Activated CD4-positive, alpha-beta memory T cell treated with anti-CD3 and anti-CD28 coated beads for 36 hours (primary cell): ENCODE measurements at regions not wholly inside any gene's neighbourhood (a gene's known extent, or its start where the extent isn't known, plus 50 kb on each side); places are given as distances from the start of the nearest gene placed in this dataset.

Experiments
- CTCF ChIA-PET: fragments of 350-600 bp; sonication (Branson Sonifier 250); formaldehyde crosslinking; loops from one replicate; lab custom pipeline; 2021; ENCODE audit warnings: antibody characterized with exemption, inconsistent platforms; lab: Charles Lee
- POLR2A ChIA-PET: fragments of 350-600 bp; sonication (Branson Sonifier 250); formaldehyde crosslinking; loops from one replicate; lab custom pipeline; 2021; ENCODE audit warnings: antibody characterized with exemption; lab: Charles Lee
- DNase-seq: peaks from one replicate; pipeline ENCODE4 v3.0.0-alpha.2; 2020
- H3K27ac Mint-ChIP-seq: one replicate; pipeline ENCODE4 v1.8.0; 2021; ENCODE audit warnings: mixed read lengths
- H3K27me3 Mint-ChIP-seq: one replicate; pipeline ENCODE4 v1.8.0; 2021; ENCODE audit warnings: mixed read lengths
- H3K36me3 Mint-ChIP-seq: one replicate; pipeline ENCODE4 v1.8.0; 2021; ENCODE audit warnings: mixed read lengths
- H3K4me1 Mint-ChIP-seq: one replicate; pipeline ENCODE4 v1.8.0; 2021; ENCODE audit warnings: low read depth, mixed read lengths
- H3K4me3 Mint-ChIP-seq: one replicate; pipeline ENCODE4 v1.8.0; 2021; ENCODE audit warnings: mild to moderate bottlenecking, mixed read lengths
- H3K9me3 Mint-ChIP-seq: one replicate; pipeline ENCODE4 v1.8.0; 2021; ENCODE audit warnings: mixed read lengths
- intact Hi-C: fragments of 100-400 bp; cut with micrococcal nuclease; formaldehyde crosslinking; loops from one replicate; pipeline ENCODE4 v1.15.1; 2023

DNA sequence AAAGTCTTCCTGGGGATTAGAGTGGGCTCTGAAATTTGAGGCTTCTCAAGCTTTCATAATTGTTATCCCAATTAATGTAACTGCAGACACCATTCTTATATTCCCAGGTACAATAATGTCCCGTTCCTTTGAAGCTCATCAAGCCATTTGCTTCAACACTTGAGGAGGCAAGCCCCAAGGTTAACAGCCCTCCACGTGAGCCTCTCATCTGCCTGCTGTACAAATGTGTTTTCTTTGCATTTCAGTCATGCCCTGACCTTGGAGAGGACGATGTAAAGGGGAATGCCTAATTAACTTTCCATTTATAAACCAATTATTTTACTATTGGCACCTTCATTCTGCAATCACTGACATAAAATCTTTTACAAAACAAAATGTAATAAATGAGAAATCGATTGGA is 106.3 kb downstream of the SETD4 start:
- intact Hi-C loops: no loop called here
- Mint-ChIP-seq H3K36me3 (no peaks in the 10 kb centered on the region), H3K27ac (no peak overlapping the region), H3K9me3 (no peaks in the 10 kb centered on the region), H3K4me1 (no peaks in the 10 kb centered on the region), H3K4me3 (no peak overlapping the region), H3K27me3 (peaks cover 8% of the 10 kb centered on the region)
- ChIA-PET POLR2A (no interaction called here), CTCF (no interaction called here)
- no peak for DNase-seq

- POLR2A ChIA-PET: no interaction called here
- DNase-seq: no peak
- no peaks in the 10 kb centered on the region for H3K4me1 Mint-ChIP-seq
- H3K27me3 Mint-ChIP-seq: peaks cover 8% of the 10 kb centered on the region
- no peak overlapping the region for H3K27ac Mint-ChIP-seq
- intact Hi-C loops: no loop called here
- no peak overlapping the region for H3K4me3 Mint-ChIP-seq
- H3K36me3 Mint-ChIP-seq: no peaks in the 10 kb centered on the region
- CTCF ChIA-PET: no interaction called here
- no peaks in the 10 kb centered on the region for H3K9me3 Mint-ChIP-seq
Observed at GRCh38 chr21:35953597-35953996, 106.7 kb downstream of the SETD4 start.

DNA sequence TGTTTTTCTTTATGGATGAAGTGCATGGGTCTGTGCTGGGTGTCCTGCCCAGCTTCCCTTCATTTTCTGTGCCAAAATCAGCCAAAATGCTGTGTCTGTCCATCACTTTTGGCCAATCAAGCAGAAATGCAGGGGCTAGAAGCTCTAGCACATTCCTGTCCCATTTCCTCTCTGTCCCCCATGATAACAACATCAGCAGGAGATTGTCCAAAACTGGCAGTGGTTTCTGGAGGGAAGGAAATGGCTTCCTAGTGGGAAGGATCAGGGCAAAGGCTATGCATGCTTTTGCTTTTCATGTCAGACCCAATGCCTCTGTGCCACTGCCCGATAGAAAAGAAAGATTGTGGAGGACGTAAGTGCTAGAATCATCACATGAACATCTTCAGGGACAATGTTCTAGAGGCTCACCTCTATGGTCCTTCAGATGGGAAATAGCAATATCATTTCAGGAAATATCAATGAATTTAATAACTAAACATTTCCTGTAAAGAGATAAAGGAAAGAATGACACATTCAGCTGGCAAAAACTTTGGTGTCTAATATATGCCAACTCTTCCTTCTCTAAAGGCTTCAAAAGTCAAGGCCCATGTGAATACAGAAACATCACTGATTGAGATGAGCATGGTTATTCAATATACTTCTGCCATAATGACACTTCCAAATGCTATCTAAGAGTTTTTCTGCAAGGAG is 107.5 kb downstream of the SETD4 start:
- ChIA-PET CTCF (no interaction called here), POLR2A (no interaction called here)
- no peak for DNase-seq
- Mint-ChIP-seq H3K27me3 (peaks cover 8% of the 10 kb centered on the region), H3K9me3 (no peaks in the 10 kb centered on the region), H3K4me1 (no peaks in the 10 kb centered on the region), H3K4me3 (no peak overlapping the region), H3K36me3 (no peaks in the 10 kb centered on the region), H3K27ac (no peak overlapping the region)
- intact Hi-C loops: no loop called here

DNA sequence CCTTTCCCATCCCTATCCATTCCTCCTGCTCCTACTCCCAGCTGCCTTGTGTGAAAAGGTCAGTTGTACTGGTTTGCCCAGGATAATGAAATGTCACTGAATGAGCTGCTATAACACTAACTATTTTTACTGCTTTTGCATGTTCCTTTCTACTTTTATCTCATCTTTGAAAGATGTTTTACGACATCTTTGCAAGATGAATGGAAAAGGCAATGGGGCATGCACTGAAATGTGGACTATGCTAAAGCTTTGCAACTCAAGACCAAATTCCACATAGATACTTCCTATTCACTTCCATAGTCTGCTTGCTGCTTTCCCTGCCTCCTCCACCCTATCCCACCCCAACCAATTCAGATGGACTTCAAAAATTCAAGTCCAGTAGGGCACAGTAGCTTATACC is 111.3 kb downstream of the SETD4 start:
- no peak for DNase-seq
- no peaks in the 10 kb centered on the region for H3K4me1 Mint-ChIP-seq
- H3K27ac Mint-ChIP-seq: no peak overlapping the region
- no peaks in the 10 kb centered on the region for H3K9me3 Mint-ChIP-seq
- CTCF ChIA-PET: no interaction called here
- H3K27me3 Mint-ChIP-seq: peaks cover 1% of the 10 kb centered on the region
- H3K36me3 Mint-ChIP-seq: no peaks in the 10 kb centered on the region
- intact Hi-C loops: no loop called here
- POLR2A ChIA-PET: no interaction called here
- H3K4me3 Mint-ChIP-seq: no peak overlapping the region

DNA sequence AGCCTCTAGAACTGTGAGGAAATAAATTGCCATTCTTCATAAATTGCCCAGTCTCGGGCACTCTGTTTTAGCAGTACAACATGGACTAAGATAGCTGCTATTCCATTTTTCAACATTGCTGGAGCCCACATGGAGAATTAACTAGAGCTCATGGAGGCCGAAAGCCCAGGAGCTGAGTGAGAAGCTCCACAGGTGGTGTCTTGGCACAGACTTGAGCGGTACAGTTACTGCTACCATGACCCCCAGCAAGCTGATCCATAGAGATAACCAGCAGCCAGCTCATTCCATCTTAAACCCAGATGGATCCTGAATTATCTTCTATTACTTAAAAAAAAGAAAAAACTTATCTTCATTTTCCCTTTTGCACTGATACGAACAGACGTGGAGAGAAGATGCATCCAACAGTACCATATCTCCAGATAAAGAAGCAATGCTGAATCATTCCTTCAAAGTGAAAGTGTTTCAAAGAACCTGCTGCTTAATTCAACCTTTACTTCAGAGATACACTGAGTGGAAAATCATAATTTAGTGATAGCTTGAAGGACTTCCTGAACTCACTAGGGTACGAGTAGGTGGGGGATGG is 115.1 kb downstream of the SETD4 start:
- no peaks in the 10 kb centered on the region for H3K36me3 Mint-ChIP-seq
- CTCF ChIA-PET: no interaction called here
- H3K27me3 Mint-ChIP-seq: peaks cover 3% of the 10 kb centered on the region
- intact Hi-C loops: no loop called here
- H3K27ac Mint-ChIP-seq: no peak overlapping the region
- no peaks in the 10 kb centered on the region for H3K4me1 Mint-ChIP-seq
- H3K4me3 Mint-ChIP-seq: no peak overlapping the region
- no peak for DNase-seq
- H3K9me3 Mint-ChIP-seq: no peaks in the 10 kb centered on the region
- POLR2A ChIA-PET: no interaction called here

- DNase-seq: no peak
- ChIA-PET CTCF (no interaction called here), POLR2A (no interaction called here)
- Mint-ChIP-seq H3K4me1 (no peaks in the 10 kb centered on the region), H3K4me3 (no peak overlapping the region), H3K27me3 (peaks cover 3% of the 10 kb centered on the region), H3K36me3 (no peaks in the 10 kb centered on the region), H3K27ac (no peak overlapping the region), H3K9me3 (no peaks in the 10 kb centered on the region)
- intact Hi-C loops: no loop called here
Observed at GRCh38 chr21:35943752-35944151, 116.6 kb downstream of the SETD4 start.

- CTCF ChIA-PET: interaction anchor here (0.6 kb wide), 1 partner anchor 104 kb away, joined by 3 read pairs; no protein-coding TSS in a partner anchor
Observed at GRCh38 chr21:35942211-35943144, 117.8 kb downstream of the SETD4 start.

DNA sequence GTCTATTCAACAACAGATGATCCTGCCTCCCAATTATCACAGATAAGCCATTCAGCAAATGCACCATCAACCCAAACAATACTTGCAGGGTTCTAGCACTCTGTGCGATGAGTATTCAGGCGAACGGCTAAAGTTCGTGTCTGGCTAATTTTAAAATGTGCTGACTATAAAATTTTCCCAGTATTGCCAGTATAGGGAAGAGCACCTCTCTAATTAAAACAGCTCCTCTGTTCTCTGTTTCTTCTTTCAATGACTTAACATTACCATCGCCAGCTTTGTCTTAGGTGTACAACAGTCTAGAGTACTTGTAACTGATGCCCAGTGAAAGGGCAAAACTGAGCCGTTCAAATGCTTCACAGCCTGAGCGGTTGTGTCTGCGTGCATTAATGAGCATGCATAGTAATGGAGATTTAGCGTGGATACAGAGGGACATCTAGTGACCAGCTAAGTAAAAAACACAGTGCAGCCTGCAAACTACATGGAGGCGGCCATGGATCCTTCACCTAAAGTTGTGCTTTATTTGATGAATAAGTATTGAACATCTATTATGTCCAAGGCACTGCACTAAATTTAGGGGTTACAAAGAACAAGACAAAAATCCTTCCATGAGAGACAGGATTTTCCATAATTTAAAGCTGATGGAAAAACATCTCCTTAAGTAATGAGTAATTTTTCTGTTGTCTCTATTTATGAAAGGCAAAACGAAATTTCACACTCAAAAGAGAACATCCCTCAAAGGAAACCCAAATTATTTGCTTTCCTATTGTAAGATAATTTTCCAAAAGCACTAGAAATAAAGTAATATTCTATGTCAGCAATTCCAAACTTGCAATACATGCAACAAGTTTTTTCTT is 120.0 kb downstream of the SETD4 start:
- Mint-ChIP-seq H3K27ac (no peak overlapping the region), H3K9me3 (no peaks in the 10 kb centered on the region), H3K36me3 (no peaks in the 10 kb centered on the region), H3K4me1 (no peaks in the 10 kb centered on the region), H3K4me3 (no peak overlapping the region), H3K27me3 (peaks cover 3% of the 10 kb centered on the region)
- no peak for DNase-seq
- CTCF ChIA-PET: no interaction called here
- intact Hi-C loops: no loop called here
- POLR2A ChIA-PET: no interaction called here

More at GRCh38 chr21:35942211-35943144, 117.8 kb downstream of the SETD4 start:
- peaks cover 3% of the 10 kb centered on the region for H3K27me3 Mint-ChIP-seq
- H3K4me1 Mint-ChIP-seq: no peaks in the 10 kb centered on the region
- intact Hi-C loops: no loop called here
- H3K27ac Mint-ChIP-seq: no peak overlapping the region
- POLR2A ChIA-PET: no interaction called here
- no peaks in the 10 kb centered on the region for H3K9me3 Mint-ChIP-seq
- no peak for DNase-seq
- H3K36me3 Mint-ChIP-seq: no peaks in the 10 kb centered on the region
- no peak overlapping the region for H3K4me3 Mint-ChIP-seq

- Mint-ChIP-seq H3K9me3 (no peaks in the 10 kb centered on the region), H3K27ac (no peak overlapping the region), H3K4me3 (no peak overlapping the region), H3K27me3 (peaks cover 3% of the 10 kb centered on the region), H3K4me1 (no peaks in the 10 kb centered on the region), H3K36me3 (no peaks in the 10 kb centered on the region)
- POLR2A ChIA-PET: no interaction called here
- DNase-seq: no peak
- CTCF ChIA-PET: no interaction called here
- intact Hi-C loops: loop anchor here (10.0 kb wide), 3 partner anchors 86 to 414 kb away; no protein-coding TSS in a partner anchor
Observed at GRCh38 chr21:35938446-35938845, 121.9 kb downstream of the SETD4 start.

- POLR2A ChIA-PET: interaction anchor here (0.6 kb wide), 1 partner anchor 1302 kb away, joined by 9 read pairs; no protein-coding TSS in a partner anchor
- DNase-seq: no peak
- Mint-ChIP-seq H3K36me3 (no peaks in the 10 kb centered on the region), H3K4me3 (no peak overlapping the region), H3K27ac (no peak overlapping the region), H3K27me3 (no peaks in the 10 kb centered on the region), H3K9me3 (no peaks in the 10 kb centered on the region), H3K4me1 (no peaks in the 10 kb centered on the region)
- intact Hi-C loops: loop anchor here (10.0 kb wide), 3 partner anchors 91 to 409 kb away; no protein-coding TSS in a partner anchor
- CTCF ChIA-PET: no interaction called here
Observed at GRCh38 chr21:35933466-35933865, 126.9 kb downstream of the SETD4 start.

DNA sequence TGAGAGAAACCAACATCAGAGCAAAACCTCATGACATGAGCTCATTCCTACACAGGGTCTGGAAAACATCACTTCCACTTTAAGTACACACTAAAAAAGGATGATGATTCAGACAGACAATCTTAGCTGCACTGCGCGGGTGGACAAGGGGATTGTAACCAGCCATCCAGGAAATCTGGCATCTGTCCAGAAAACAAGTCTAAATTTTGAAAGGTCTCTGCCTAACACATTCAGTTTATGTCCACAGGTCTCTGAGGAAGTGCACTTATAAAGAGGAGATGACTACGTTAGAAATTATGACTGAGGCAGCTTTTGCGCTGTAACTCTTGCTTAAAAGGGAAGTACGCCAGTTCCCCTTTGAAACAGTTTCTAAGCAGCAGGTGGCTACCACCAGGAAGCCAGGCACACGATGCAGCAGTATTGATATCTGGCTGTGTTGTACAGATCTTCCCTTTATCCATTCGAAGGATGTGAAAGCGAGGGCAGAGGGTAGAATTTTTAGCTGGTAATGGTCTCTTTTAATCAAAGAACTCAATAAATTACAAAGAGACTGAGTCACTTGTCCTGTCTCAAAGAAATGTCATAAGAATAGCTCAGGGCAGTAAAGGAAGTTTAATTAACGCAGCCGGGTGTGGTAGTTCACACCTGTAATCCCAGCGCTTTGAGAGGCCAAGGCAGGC is 128.0 kb downstream of the SETD4 start:
- intact Hi-C loops: loop anchor here (10.0 kb wide), 3 partner anchors 92 to 408 kb away; no protein-coding TSS in a partner anchor
- POLR2A ChIA-PET: no interaction called here
- CTCF ChIA-PET: no interaction called here
- Mint-ChIP-seq H3K36me3 (no peaks in the 10 kb centered on the region), H3K27me3 (no peaks in the 10 kb centered on the region), H3K4me3 (no peak overlapping the region), H3K4me1 (no peaks in the 10 kb centered on the region), H3K9me3 (no peaks in the 10 kb centered on the region), H3K27ac (no peak overlapping the region)
- DNase-seq: peak; percentile 59
